Spleen (tissue), 11 donors: ENCODE measurements at regions not wholly inside any gene's neighbourhood (a gene's known extent, or its start where the extent isn't known, plus 50 kb on each side); places are given as distances from the start of the nearest gene placed in this dataset.

Experiments
- DNase-seq: peaks from one replicate; pipeline ENCODE4 v3.0.0-alpha.2; 2020
- H3K27ac ChIP-seq, 8 donors: fragments of 200-600 bp; sonication (generic) in 7 of 8; 1 replicate in 4 of 8; 2 replicates in 4 of 8; pipeline versions ENCODE4 v1.5.0 to v1.8.0; 2016 to 2021; ENCODE audit warnings: inconsistent platforms in 4 of 8, mild to moderate bottlenecking in 4 of 8, moderate library complexity in 1 of 8
- H3K27me3 ChIP-seq, 7 donors: fragments of 200-600 bp; sonication (generic) in 6 of 7; replicated peaks in 1 of 7; 1 replicate in 4 of 7; 2 replicates in 3 of 7; pipeline versions ENCODE4 v1.5.0 to v1.8.0; 2016 to 2021; ENCODE audit warnings: inconsistent platforms in 3 of 7, mild to moderate bottlenecking in 1 of 7
- H3K36me3 ChIP-seq, 6 donors: fragments of 200-600 bp; sonication (generic) in 5 of 6; 1 replicate in 4 of 6; 2 replicates in 2 of 6; pipeline versions ENCODE4 v1.5.0 to v1.8.0; 2016 to 2021; ENCODE audit warnings: inconsistent platforms in 2 of 6
- H3K4me1 ChIP-seq, 6 donors: fragments of 200-600 bp; sonication (generic) in 5 of 6; 1 replicate in 3 of 6; 2 replicates in 3 of 6; pipeline versions ENCODE4 v1.5.0 to v1.8.0; 2016 to 2021; ENCODE audit warnings: inconsistent platforms in 3 of 6
- H3K4me3 ChIP-seq, 8 donors: fragments of 200-600 bp; sonication (generic) in 7 of 8; 1 replicate in 4 of 8; 2 replicates in 4 of 8; pipeline versions ENCODE4 v1.5.0 to v1.8.0; 2016 to 2021; ENCODE audit warnings: inconsistent platforms in 4 of 8, mild to moderate bottlenecking in 4 of 8, moderate library complexity in 2 of 8
- H3K9me3 ChIP-seq, 8 donors: fragments of 200-600 bp; sonication (generic) in 7 of 8; 1 replicate in 4 of 8; 2 replicates in 4 of 8; pipeline versions ENCODE4 v1.5.0 to v1.8.0; 2016 to 2021; ENCODE audit warnings: inconsistent platforms in 4 of 8
- POLR2A ChIP-seq, 3 donors: fragments of 450-650 bp; IDR thresholded peaks; one replicate each; pipeline ENCODE4 v1.5.1; 2017; ENCODE audit warnings: antibody characterized with exemption in 3 of 3, mild to moderate bottlenecking in 1 of 3
- POLR2AphosphoS5 ChIP-seq, 3 donors: sonication (generic); formaldehyde crosslinking; IDR thresholded peaks; one replicate each; pipeline ENCODE4 v1.5.1; 2017; ENCODE audit warnings: antibody characterized with exemption in 3 of 3
- WGBS, 5 donors: extraction: QIAGEN DNeasy Blood & Tissue Kit in 3 of 5; methylation state at CpG; one replicate each; pipeline versions ENCODE4 v1.1.5 to v1.1.7; 2013 to 2018; 5-methylcytosine and 5-hydroxymethylcytosine counted together
- intact Hi-C: fragments of 100-400 bp; cut with DNase I; formaldehyde crosslinking; loops from one replicate; pipeline ENCODE4 v1.15.0; 2023; ENCODE audit warnings: low total_unique reads
- TF ChIP-seq, protein P1 (sequence below), 11 experiments: fragments of 200-600 bp in 7 of 11; fragments of 450-650 bp in 4 of 11; sonication (generic) in 4 of 11; IDR thresholded peaks in 8 of 11; conservative IDR thresholded peaks in 3 of 11; 1 replicate in 7 of 11; 2 replicates in 4 of 11; pipeline versions ENCODE4 v1.4.0 to v1.8.0; 2016 to 2021; ENCODE audit warnings: antibody characterized with exemption in 11 of 11, inconsistent platforms in 4 of 11, mild to moderate bottlenecking in 1 of 11
- donor health status: healthy with polysubstance abuse.
- donor health status: DM: no; HTN: no; CAD: no; lungs with moderate emphysema.
- donor health status: DM: no; HTN: no; CAD: no.
- donor health status: Bipolar disorder and iron deficiency.
- donor health status: healthy.
- donor health status: DM: no; HTN: no; CAD: no.
- donor health status: DM: yes; HTN: yes; CAD: no.

DNA sequence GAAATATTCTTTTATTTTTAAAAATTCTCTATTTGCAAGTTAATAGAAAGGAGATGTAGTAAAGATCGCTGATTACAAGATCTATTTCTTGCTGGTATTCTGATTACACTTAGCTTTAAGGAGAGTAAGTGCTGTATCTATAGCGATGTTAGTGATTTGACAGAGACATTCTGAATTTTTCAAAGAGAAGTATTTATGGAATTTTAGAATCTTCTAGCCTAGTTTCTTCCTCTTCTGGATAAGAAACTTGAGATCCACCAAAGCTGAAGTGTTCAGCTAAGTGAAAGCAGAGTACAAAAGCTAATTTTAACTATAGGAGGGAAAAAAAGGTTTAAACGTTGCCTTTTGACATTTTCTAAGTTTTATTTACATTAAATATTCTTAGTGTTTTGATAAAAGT lies 72.1 kb upstream of the RARB start:
- no peak for DNase-seq
- TF ChIP-seq POLR2A (IDR thresholded peaks at IDR 0.05) (no peak), POLR2AphosphoS5 (IDR thresholded peaks at IDR 0.05) (no peak)
- TF ChIP-seq, protein P1, sequence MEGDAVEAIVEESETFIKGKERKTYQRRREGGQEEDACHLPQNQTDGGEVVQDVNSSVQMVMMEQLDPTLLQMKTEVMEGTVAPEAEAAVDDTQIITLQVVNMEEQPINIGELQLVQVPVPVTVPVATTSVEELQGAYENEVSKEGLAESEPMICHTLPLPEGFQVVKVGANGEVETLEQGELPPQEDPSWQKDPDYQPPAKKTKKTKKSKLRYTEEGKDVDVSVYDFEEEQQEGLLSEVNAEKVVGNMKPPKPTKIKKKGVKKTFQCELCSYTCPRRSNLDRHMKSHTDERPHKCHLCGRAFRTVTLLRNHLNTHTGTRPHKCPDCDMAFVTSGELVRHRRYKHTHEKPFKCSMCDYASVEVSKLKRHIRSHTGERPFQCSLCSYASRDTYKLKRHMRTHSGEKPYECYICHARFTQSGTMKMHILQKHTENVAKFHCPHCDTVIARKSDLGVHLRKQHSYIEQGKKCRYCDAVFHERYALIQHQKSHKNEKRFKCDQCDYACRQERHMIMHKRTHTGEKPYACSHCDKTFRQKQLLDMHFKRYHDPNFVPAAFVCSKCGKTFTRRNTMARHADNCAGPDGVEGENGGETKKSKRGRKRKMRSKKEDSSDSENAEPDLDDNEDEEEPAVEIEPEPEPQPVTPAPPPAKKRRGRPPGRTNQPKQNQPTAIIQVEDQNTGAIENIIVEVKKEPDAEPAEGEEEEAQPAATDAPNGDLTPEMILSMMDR (IDR thresholded peaks at IDR 0.05 in 8 of 11, conservative IDR thresholded peaks at IDR 0.05 in 3 of 11) = no peak
- Histone ChIP-seq H3K36me3 (no peaks in the 10 kb centered on the region), H3K27me3 (no peaks in the 10 kb centered on the region), H3K4me3 (no peak overlapping the region), H3K9me3 (peaks cover 0 to 18% (median 0%) of the 10 kb centered on the region in 8 donors), H3K4me1 (no peaks in the 10 kb centered on the region), H3K27ac (peak overlapping the region in 1 of 8 donors; percentile 15)
- 67 to 85% (median 75%) methylated on average over 3 of the region's 3 CpGs for WGBS, 5 donors
- intact Hi-C loops = no loop called here

DNA sequence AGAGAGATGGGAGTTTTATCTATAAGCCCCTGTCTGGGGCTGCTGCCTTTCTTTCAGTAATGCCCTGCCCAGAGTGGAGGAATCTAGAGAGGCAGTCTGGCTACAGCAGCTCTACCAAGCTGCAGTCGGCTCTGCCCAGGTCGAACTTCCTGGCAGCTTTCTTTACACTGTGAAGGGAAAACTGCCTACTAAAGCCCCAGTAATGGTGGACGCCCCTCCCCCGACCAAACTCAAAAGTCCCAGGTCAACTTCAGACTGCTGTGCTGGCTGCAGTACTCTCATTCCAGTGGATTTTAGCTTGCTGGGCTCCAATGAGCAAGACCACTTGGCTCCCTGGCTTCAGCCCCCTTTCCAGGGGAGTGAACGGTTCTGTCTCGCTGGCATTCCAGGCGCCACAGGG lies 65.9 kb upstream of the RARB start:
- TF ChIP-seq POLR2AphosphoS5 (IDR thresholded peaks at IDR 0.05) (no peak), POLR2A (IDR thresholded peaks at IDR 0.05) (no peak)
- TF ChIP-seq, protein P1 (IDR thresholded peaks at IDR 0.05 in 8 of 11, conservative IDR thresholded peaks at IDR 0.05 in 3 of 11) = no peak
- Histone ChIP-seq H3K4me1 (no peaks in the 10 kb centered on the region), H3K4me3 (no peak overlapping the region), H3K27ac (no peak overlapping the region), H3K27me3 (no peaks in the 10 kb centered on the region), H3K36me3 (no peaks in the 10 kb centered on the region), H3K9me3 (peaks cover 0 to 11% (median 0%) of the 10 kb centered on the region in 8 donors)
- 68 to 87% (median 81%) methylated on average over 7 of the region's 7 CpGs for WGBS, 5 donors
- intact Hi-C loops = no loop called here
- DNase-seq = no peak

DNA sequence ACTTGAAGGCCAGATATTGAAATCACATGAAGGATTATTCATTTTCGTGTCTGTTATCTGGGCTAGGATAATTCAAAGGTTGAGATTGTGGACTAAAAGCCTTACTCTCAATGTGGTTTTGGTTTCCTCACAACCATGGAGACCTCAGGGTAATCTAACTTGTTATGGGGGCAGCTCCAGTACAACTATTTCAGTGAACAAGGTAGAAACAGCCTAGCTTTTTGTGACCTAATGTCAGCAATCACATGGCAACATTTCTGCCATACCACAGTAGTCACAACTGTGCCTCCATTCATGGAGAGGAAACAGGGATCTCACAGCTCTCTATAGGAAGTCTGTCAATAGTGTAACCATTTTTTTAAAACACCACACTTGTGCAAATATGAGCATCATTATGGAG lies 62.4 kb upstream of the RARB start:
- 77 to 93% (median 81%) methylated on average over 1 of the region's 1 CpG for WGBS, 5 donors
- no peak overlapping the region for H3K4me3 ChIP-seq

DNA sequence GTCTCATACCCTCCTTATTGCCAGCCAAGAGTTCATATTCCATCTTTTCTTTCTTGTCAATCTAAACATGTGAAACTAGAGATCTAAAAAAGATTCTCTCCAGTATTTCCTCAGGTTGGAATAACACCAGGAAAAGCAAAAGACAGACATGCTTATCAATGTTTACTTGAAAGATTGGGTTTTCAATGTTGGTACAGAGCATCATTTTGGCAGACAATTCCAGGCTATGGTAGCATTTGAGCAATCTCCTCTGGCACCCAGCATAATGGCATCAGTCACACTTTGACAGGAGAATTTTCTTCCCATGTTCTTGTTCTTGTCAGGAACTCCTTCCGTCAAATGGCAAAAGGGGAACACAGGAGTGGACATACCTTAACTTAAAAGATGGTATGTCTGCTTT lies 61.0 kb upstream of the RARB start:
- H3K27ac ChIP-seq = no peak overlapping the region
- H3K36me3 ChIP-seq = no peaks in the 10 kb centered on the region
- H3K4me1 ChIP-seq = no peaks in the 10 kb centered on the region
- TF ChIP-seq POLR2AphosphoS5 (IDR thresholded peaks at IDR 0.05) = no peak
- TF ChIP-seq, protein P1 (IDR thresholded peaks at IDR 0.05 in 8 of 11, conservative IDR thresholded peaks at IDR 0.05 in 3 of 11) = no peak
- TF ChIP-seq POLR2A (IDR thresholded peaks at IDR 0.05) = no peak
- H3K27me3 ChIP-seq = no peaks in the 10 kb centered on the region
- 94 to 100% (median 97%) methylated on average over 1 of the region's 1 CpG for WGBS, 5 donors
- DNase-seq = no peak
- no peak overlapping the region for H3K4me3 ChIP-seq
- intact Hi-C loops = no loop called here
- H3K9me3 ChIP-seq = no peaks in the 10 kb centered on the region

More for the DNA sequence above, 62.4 kb upstream of the RARB start:
- no peak for DNase-seq
- Histone ChIP-seq H3K36me3 (no peaks in the 10 kb centered on the region), H3K27me3 (no peaks in the 10 kb centered on the region), H3K9me3 (no peaks in the 10 kb centered on the region), H3K27ac (no peak overlapping the region), H3K4me1 (no peaks in the 10 kb centered on the region)
- TF ChIP-seq POLR2A (IDR thresholded peaks at IDR 0.05) (no peak), POLR2AphosphoS5 (IDR thresholded peaks at IDR 0.05) (no peak)
- TF ChIP-seq, protein P1 (IDR thresholded peaks at IDR 0.05 in 8 of 11, conservative IDR thresholded peaks at IDR 0.05 in 3 of 11) = no peak
- intact Hi-C loops = no loop called here
